Ishikawa (cell line): ENCODE measurements at regions not wholly inside any gene's neighbourhood (a gene's known extent, or its start where the extent isn't known, plus 50 kb on each side); places are given as distances from the start of the nearest gene placed in this dataset.

Experiments used
- CEBPB ChIP-seq: IDR thresholded peaks from 2 replicates; pipeline ENCODE4 v1.6.1; 2012
- CREB1 ChIP-seq: IDR thresholded peaks from 2 replicates; pipeline ENCODE4 v1.6.1; 2012; ENCODE audit warnings: low read depth
- EGR1 ChIP-seq: IDR thresholded peaks from 2 replicates; pipeline ENCODE4 v1.6.1; 2012
- EP300 ChIP-seq: IDR thresholded peaks from 2 replicates; pipeline ENCODE4 v1.6.1; 2012; ENCODE audit warnings: borderline replicate concordance
- FOXM1 ChIP-seq: IDR thresholded peaks from 2 replicates; pipeline ENCODE4 v1.6.1; 2012; ENCODE audit warnings: low read depth, borderline replicate concordance
- NFIC ChIP-seq: IDR thresholded peaks from 2 replicates; pipeline ENCODE4 v1.6.1; 2012
- RAD21 ChIP-seq: IDR thresholded peaks from 2 replicates; pipeline ENCODE4 v1.6.1; 2012; ENCODE audit warnings: low read depth
- TAF1 ChIP-seq: IDR thresholded peaks from 2 replicates; pipeline ENCODE4 v1.6.1; 2012; ENCODE audit warnings: low read depth, mild to moderate bottlenecking
- TCF12 ChIP-seq: IDR thresholded peaks from 2 replicates; pipeline ENCODE4 v1.6.1; 2012; ENCODE audit warnings: low read depth
- YY1 ChIP-seq: IDR thresholded peaks from 2 replicates; pipeline ENCODE4 v1.6.1; 2012; ENCODE audit warnings: low read depth
- TF ChIP-seq, protein P1 (sequence below): IDR thresholded peaks from 2 replicates; pipeline ENCODE4 v1.6.1; 2012; ENCODE audit warnings: low read depth, mild to moderate bottlenecking
- TF ChIP-seq, protein P2 (sequence below): IDR thresholded peaks from 2 replicates; pipeline ENCODE4 v1.6.1; 2012

DNA sequence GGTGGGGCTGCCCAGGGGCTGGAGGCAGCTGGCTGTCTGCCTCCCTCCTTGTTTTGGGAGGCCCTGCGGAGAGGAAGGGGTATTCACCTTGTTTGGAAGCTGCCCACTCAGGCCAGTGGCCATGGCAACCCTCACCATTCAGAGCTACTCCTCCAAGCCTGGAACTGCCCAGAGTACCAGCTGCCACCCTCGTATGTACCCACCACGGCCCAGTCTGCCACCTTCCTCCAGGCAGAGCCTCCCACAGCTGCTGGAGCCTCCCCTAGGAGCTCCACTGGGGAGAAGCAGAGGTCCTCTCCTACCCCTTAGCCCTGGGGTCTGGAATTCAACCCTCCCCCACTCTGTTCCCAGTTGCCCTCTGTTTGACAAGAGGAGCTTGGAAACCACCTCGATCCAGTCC lies 90.7 kb downstream of the AXIN2 start:
- TF ChIP-seq NFIC (no peak), TCF12 (no peak), YY1 (no peak), EP300 (no peak), EGR1 (no peak), FOXM1 (no peak), CEBPB (no peak), RAD21 (no peak), CREB1 (no peak), TAF1 (no peak)
- TF ChIP-seq, protein P1, sequence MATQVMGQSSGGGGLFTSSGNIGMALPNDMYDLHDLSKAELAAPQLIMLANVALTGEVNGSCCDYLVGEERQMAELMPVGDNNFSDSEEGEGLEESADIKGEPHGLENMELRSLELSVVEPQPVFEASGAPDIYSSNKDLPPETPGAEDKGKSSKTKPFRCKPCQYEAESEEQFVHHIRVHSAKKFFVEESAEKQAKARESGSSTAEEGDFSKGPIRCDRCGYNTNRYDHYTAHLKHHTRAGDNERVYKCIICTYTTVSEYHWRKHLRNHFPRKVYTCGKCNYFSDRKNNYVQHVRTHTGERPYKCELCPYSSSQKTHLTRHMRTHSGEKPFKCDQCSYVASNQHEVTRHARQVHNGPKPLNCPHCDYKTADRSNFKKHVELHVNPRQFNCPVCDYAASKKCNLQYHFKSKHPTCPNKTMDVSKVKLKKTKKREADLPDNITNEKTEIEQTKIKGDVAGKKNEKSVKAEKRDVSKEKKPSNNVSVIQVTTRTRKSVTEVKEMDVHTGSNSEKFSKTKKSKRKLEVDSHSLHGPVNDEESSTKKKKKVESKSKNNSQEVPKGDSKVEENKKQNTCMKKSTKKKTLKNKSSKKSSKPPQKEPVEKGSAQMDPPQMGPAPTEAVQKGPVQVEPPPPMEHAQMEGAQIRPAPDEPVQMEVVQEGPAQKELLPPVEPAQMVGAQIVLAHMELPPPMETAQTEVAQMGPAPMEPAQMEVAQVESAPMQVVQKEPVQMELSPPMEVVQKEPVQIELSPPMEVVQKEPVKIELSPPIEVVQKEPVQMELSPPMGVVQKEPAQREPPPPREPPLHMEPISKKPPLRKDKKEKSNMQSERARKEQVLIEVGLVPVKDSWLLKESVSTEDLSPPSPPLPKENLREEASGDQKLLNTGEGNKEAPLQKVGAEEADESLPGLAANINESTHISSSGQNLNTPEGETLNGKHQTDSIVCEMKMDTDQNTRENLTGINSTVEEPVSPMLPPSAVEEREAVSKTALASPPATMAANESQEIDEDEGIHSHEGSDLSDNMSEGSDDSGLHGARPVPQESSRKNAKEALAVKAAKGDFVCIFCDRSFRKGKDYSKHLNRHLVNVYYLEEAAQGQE, result no peak
- TF ChIP-seq, protein P2, sequence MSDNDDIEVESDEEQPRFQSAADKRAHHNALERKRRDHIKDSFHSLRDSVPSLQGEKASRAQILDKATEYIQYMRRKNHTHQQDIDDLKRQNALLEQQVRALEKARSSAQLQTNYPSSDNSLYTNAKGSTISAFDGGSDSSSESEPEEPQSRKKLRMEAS, result no peak
